ENCODE measurements at regions not wholly inside any gene's neighbourhood (a gene's known extent, or its start where the extent isn't known, plus 50 kb on each side); places are given as distances from the start of the nearest gene placed in this dataset.

DNA sequence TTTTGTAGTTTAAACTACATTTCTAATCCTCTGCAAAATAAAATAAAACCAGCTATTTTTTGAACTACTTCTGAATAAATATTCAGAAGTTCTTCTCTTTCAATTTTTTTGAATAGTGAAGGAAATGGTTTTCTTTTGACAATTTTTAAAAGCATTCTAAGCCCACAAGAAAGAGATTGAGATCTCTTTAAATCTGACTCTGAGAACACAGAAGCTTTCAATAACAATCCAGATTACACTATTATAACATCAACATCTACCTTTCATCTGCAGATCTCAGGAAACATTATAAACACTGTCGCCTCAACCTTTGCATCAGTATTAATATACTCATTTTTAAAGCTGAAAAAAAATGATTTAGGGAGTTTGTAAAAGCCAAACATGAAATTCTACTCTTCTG is 247.5 kb upstream of the PREP start:
- Histone ChIP-seq H3K4me3 (ENCODE audit: low read depth, low read length) (no peak overlapping the region), H3K4me1 (ENCODE audit: control insufficient read depth, insufficient read depth, low read length) (no peaks in the 10 kb centered on the region), H3K27ac (ENCODE audit: low read depth, low read length) (no peak overlapping the region), H3K36me3 (ENCODE audit: control insufficient read depth, insufficient read depth, low read length) (no peaks in the 10 kb centered on the region), H3K27me3 (ENCODE audit: control insufficient read depth, insufficient read depth, low read length) (no peaks in the 10 kb centered on the region), H3K9me3 (ENCODE audit: control insufficient read depth, insufficient read depth, low read length) (no peaks in the 10 kb centered on the region)
- DNase-seq (ENCODE audit: low read depth in 4 of 6, low spot score in 6 of 6) = no peak
- no CpG with 5 or more reads among the region's 1 CpG for whole genome bisulfite sequencing (ENCODE audit: insufficient coverage)

DNA sequence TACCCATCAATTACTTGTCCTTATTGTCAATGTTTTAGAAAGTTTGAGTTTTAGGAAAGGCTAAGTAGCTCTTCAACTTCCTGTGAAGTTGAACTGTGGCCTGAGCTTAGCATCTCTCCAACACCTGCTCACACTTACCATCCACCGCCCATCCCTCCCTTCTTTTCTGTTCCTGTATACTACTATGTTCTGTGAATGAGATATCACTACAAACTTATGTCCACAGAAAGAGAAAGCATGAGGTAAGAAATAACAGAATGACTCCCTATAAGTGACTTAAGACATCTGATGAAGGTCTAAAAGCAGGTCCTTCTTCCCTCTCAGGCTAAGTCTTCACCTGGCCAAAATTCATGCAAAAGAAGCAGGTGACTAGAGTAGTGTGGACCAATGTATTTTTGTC is 246.3 kb upstream of the PREP start:
- no CpG with 5 or more reads among the region's 1 CpG for WGBS (ENCODE audit: insufficient coverage)

DNA sequence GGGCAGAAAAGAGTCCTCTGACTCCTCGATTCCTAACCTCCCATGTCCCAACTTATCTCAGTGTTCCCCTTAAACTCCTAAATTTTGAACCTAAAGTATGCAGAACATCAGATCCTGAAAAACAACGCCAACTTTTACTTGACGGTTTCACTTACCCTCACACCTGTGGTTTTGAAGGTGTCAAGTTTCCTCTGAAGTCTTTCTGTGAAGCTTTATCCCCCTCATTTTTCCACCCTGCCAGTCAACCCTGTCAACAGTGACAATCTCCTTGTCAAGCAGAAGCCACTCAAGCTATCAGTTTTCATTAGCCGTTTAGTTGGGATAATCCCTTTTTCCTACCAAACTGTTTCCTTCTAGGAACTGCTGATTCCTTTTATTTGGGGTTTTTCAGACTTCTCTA is 245.4 kb upstream of the PREP start:
- Histone ChIP-seq H3K4me1 (ENCODE audit: control insufficient read depth, insufficient read depth, low read length) (no peaks in the 10 kb centered on the region), H3K9me3 (ENCODE audit: control insufficient read depth, insufficient read depth, low read length) (no peaks in the 10 kb centered on the region), H3K36me3 (ENCODE audit: control insufficient read depth, insufficient read depth, low read length) (no peaks in the 10 kb centered on the region), H3K4me3 (ENCODE audit: low read depth, low read length) (no peak overlapping the region), H3K27me3 (ENCODE audit: control insufficient read depth, insufficient read depth, low read length) (no peaks in the 10 kb centered on the region), H3K27ac (ENCODE audit: low read depth, low read length) (no peak overlapping the region)
- 70% methylated on average over 3 of the region's 4 CpGs for WGBS (ENCODE audit: insufficient coverage)
- DNase-seq (ENCODE audit: low read depth in 4 of 6, low spot score in 6 of 6) = no peak

More for the DNA sequence above, 246.3 kb upstream of the PREP start:
- H3K4me1 ChIP-seq (ENCODE audit: control insufficient read depth, insufficient read depth, low read length) = no peaks in the 10 kb centered on the region
- no peak overlapping the region for H3K4me3 ChIP-seq (ENCODE audit: low read depth, low read length)
- H3K27ac ChIP-seq (ENCODE audit: low read depth, low read length) = no peak overlapping the region
- H3K36me3 ChIP-seq (ENCODE audit: control insufficient read depth, insufficient read depth, low read length) = no peaks in the 10 kb centered on the region
- no peaks in the 10 kb centered on the region for H3K27me3 ChIP-seq (ENCODE audit: control insufficient read depth, insufficient read depth, low read length)
- H3K9me3 ChIP-seq (ENCODE audit: control insufficient read depth, insufficient read depth, low read length) = no peaks in the 10 kb centered on the region
- DNase-seq (ENCODE audit: low read depth in 4 of 6, low spot score in 6 of 6) = no peak

DNA sequence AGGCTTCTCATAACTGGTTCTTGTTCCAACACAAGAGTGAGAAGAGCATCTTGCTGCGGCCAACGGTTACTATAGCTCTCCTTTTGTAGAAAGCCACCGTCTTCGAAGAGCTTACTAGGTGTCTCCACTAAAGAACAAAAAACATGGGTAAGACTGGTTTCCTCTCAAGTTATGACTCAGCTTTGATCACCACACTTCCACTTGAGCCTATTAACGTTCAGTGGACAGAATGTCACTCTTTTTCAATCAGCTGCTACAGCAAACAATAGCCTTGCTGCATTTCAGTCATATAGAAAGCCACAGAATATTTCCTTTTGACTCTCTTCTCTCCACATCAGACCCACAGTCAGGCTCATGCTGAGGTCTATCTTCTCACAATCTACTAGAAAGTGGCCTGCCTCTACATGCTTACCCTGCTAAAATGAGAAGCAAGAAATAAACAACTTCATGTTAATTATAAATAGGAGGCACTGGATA is 243.5 kb upstream of the PREP start:
- Histone ChIP-seq H3K4me3 (ENCODE audit: low read depth, low read length) (no peak overlapping the region), H3K9me3 (ENCODE audit: control insufficient read depth, insufficient read depth, low read length) (no peaks in the 10 kb centered on the region), H3K4me1 (ENCODE audit: control insufficient read depth, insufficient read depth, low read length) (no peaks in the 10 kb centered on the region), H3K27me3 (ENCODE audit: control insufficient read depth, insufficient read depth, low read length) (no peaks in the 10 kb centered on the region), H3K36me3 (ENCODE audit: control insufficient read depth, insufficient read depth, low read length) (no peaks in the 10 kb centered on the region), H3K27ac (ENCODE audit: low read depth, low read length) (no peak overlapping the region)
- DNase-seq (ENCODE audit: low read depth in 4 of 6, low spot score in 6 of 6) = no peak
- WGBS (ENCODE audit: insufficient coverage) = 98% methylated on average over 5 of the region's 5 CpGs

DNA sequence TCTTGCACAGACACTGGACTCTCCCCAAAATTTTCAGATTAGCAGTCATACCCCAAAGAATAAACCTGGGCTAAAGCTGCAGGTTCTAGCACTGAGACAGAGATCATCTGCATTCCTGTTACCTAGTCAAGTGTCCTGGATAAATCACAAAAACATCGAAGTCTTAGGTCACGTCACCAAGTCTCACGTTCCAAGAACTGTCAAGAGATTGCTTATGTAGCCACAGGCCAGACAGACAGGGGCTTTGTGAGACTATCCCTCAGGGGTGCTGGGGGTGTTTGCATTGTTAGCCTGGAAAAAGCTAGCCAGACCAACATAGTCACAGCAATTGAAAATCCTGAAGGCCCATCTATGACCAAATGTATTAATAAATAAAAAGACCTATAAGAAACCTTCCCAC is 243.1 kb upstream of the PREP start:
- no peak overlapping the region for H3K27ac ChIP-seq (ENCODE audit: low read depth, low read length)
- 90% methylated on average over 3 of the region's 3 CpGs for WGBS (ENCODE audit: insufficient coverage)
- no peaks in the 10 kb centered on the region for H3K36me3 ChIP-seq (ENCODE audit: control insufficient read depth, insufficient read depth, low read length)
- H3K4me3 ChIP-seq (ENCODE audit: low read depth, low read length) = no peak overlapping the region
- H3K4me1 ChIP-seq (ENCODE audit: control insufficient read depth, insufficient read depth, low read length) = no peaks in the 10 kb centered on the region
- no peaks in the 10 kb centered on the region for H3K27me3 ChIP-seq (ENCODE audit: control insufficient read depth, insufficient read depth, low read length)
- no peaks in the 10 kb centered on the region for H3K9me3 ChIP-seq (ENCODE audit: control insufficient read depth, insufficient read depth, low read length)
- no peak for DNase-seq (ENCODE audit: low read depth in 4 of 6, low spot score in 6 of 6)

DNA sequence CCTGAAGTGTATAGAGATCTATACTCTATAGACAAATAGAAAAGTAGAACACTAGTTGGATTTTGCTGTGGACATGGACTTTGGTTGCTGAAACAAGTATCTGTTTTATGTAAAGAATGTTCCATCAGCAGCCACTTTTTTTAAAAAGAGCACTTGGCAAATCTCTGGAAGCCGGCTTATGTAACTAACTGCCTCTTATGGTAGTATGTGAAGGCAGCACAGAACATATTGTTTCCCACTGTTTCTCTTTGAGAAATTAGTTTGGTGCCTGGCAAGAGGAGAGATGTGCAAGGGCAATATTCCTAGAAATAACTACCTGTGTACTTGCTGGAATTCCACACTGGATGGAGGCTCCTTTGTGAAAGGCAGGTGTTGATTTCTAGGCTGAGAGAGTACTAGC is 242.3 kb upstream of the PREP start:
- H3K36me3 ChIP-seq (ENCODE audit: control insufficient read depth, insufficient read depth, low read length) = no peaks in the 10 kb centered on the region
- no peak overlapping the region for H3K27ac ChIP-seq (ENCODE audit: low read depth, low read length)
- no peaks in the 10 kb centered on the region for H3K9me3 ChIP-seq (ENCODE audit: control insufficient read depth, insufficient read depth, low read length)
- WGBS (ENCODE audit: insufficient coverage) = 83% methylated on average over 1 of the region's 1 CpG
- no peak overlapping the region for H3K4me3 ChIP-seq (ENCODE audit: low read depth, low read length)
- DNase-seq (ENCODE audit: low read depth in 4 of 6, low spot score in 6 of 6) = no peak
- no peaks in the 10 kb centered on the region for H3K27me3 ChIP-seq (ENCODE audit: control insufficient read depth, insufficient read depth, low read length)
- no peaks in the 10 kb centered on the region for H3K4me1 ChIP-seq (ENCODE audit: control insufficient read depth, insufficient read depth, low read length)

DNA sequence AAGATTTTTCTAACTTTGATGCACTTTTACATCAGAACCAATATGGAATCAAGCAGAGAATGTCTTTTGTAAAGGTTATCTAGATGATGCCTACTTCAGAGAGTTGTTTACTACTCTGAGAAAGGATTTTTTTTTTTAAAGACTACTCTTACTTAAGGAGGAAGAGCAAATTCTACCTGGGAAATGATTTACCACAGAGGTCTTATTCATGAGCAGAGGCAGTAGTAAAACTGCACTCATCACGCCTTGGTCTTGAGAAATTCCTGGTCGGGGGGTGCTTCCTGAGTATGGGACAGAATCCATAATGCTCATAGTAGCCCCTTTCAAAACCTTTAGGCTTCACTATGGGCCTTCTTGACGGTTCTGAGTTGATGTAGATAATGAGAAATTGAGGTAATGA is 241.8 kb upstream of the PREP start:
- no peak for DNase-seq (ENCODE audit: low read depth in 4 of 6, low spot score in 6 of 6)
- Histone ChIP-seq H3K9me3 (ENCODE audit: control insufficient read depth, insufficient read depth, low read length) (no peaks in the 10 kb centered on the region), H3K27me3 (ENCODE audit: control insufficient read depth, insufficient read depth, low read length) (no peaks in the 10 kb centered on the region), H3K27ac (ENCODE audit: low read depth, low read length) (no peak overlapping the region), H3K36me3 (ENCODE audit: control insufficient read depth, insufficient read depth, low read length) (no peaks in the 10 kb centered on the region), H3K4me3 (ENCODE audit: low read depth, low read length) (no peak overlapping the region), H3K4me1 (ENCODE audit: control insufficient read depth, insufficient read depth, low read length) (no peaks in the 10 kb centered on the region)
- WGBS (ENCODE audit: insufficient coverage) = 83% methylated on average over 1 of the region's 3 CpGs

DNA sequence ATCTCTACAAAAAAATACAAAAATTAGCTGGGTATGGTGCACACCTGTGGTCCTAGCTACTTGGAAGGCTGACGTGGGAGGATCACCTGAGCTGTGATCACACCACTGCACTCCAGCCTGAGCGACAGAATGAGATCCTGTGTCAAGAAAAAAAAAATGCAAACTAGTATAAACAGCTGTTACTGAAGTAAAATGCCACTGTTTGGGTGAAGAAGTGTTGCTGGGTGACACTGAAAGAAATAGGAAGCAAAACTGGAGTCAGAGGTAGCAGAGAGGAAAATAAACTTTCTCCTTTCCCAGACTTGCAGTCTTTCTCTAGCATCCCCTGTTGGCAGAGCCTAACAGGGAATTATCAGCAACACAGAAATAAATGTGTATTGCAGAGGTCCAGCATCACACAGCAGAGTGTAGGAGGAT is 241.2 kb upstream of the PREP start:
- Histone ChIP-seq H3K27me3 (ENCODE audit: control insufficient read depth, insufficient read depth, low read length) (no peaks in the 10 kb centered on the region), H3K4me3 (ENCODE audit: low read depth, low read length) (no peak overlapping the region), H3K27ac (ENCODE audit: low read depth, low read length) (no peak overlapping the region), H3K4me1 (ENCODE audit: control insufficient read depth, insufficient read depth, low read length) (no peaks in the 10 kb centered on the region), H3K36me3 (ENCODE audit: control insufficient read depth, insufficient read depth, low read length) (no peaks in the 10 kb centered on the region), H3K9me3 (ENCODE audit: control insufficient read depth, insufficient read depth, low read length) (no peaks in the 10 kb centered on the region)
- no peak for DNase-seq (ENCODE audit: low read depth in 4 of 6, low spot score in 6 of 6)
- WGBS (ENCODE audit: insufficient coverage) = no CpG with 5 or more reads among the region's 2 CpGs

DNA sequence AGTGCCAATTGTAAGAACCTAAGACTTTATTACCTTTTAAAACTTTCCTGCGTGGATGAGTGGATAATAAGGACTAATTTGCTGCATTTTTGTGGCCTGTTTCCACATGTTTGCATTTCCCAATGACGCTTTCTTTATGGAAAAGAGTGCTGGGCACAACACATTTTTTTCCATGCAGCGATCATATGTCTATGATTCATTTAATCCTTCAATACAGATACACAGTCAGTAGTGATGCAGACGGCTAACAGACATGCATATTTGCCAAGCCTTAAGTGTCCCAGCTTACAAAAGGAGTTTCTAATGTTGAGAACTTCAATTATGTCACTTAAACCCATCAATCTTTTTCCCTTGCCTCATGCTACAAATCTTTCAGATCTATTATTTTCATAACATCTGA is 239.8 kb upstream of the PREP start:
- 86% methylated on average over 1 of the region's 4 CpGs for WGBS (ENCODE audit: insufficient coverage)
- Histone ChIP-seq H3K4me3 (ENCODE audit: low read depth, low read length) (no peak overlapping the region), H3K36me3 (ENCODE audit: control insufficient read depth, insufficient read depth, low read length) (no peaks in the 10 kb centered on the region), H3K27me3 (ENCODE audit: control insufficient read depth, insufficient read depth, low read length) (no peaks in the 10 kb centered on the region), H3K9me3 (ENCODE audit: control insufficient read depth, insufficient read depth, low read length) (no peaks in the 10 kb centered on the region), H3K4me1 (ENCODE audit: control insufficient read depth, insufficient read depth, low read length) (no peaks in the 10 kb centered on the region), H3K27ac (ENCODE audit: low read depth, low read length) (no peak overlapping the region)
- no peak for DNase-seq (ENCODE audit: low read depth in 4 of 6, low spot score in 6 of 6)

DNA sequence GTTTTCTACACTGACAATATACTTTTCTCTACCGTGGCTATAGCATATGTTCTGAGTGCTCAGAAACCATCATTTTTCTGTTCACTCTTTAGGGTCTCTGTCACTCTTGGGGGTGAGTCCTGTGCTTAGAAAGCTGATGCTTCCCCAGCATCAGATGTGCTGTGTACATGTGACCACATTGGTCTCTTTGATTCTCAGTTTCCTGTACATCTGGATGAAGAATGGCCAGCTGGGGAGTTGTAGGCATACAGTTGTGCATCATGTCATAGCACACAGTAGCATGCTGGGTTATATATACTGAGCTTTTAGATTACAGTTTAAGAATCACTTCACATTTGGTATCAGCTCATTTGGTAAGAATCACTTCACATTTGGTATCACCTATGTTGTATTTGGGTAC is 238.6 kb upstream of the PREP start:
- H3K27ac ChIP-seq (ENCODE audit: low read depth, low read length) = no peak overlapping the region
- H3K27me3 ChIP-seq (ENCODE audit: control insufficient read depth, insufficient read depth, low read length) = no peaks in the 10 kb centered on the region
- H3K4me1 ChIP-seq (ENCODE audit: control insufficient read depth, insufficient read depth, low read length) = no peaks in the 10 kb centered on the region
- H3K4me3 ChIP-seq (ENCODE audit: low read depth, low read length) = no peak overlapping the region
- H3K9me3 ChIP-seq (ENCODE audit: control insufficient read depth, insufficient read depth, low read length) = no peaks in the 10 kb centered on the region
- no peak for DNase-seq (ENCODE audit: low read depth in 4 of 6, low spot score in 6 of 6)
- H3K36me3 ChIP-seq (ENCODE audit: control insufficient read depth, insufficient read depth, low read length) = no peaks in the 10 kb centered on the region
- WGBS (ENCODE audit: insufficient coverage) = no CpG with 5 or more reads among the region's 1 CpG

All from spinal cord (tissue), 9 donors.